Naive thymus-derived CD8-positive, alpha-beta T cell (primary cell): ENCODE measurements at regions not wholly inside any gene's neighbourhood (a gene's known extent, or its start where the extent isn't known, plus 50 kb on each side); places are given as distances from the start of the nearest gene placed in this dataset.
"Not testable (repeated sequence)": the region's sequence is repeated elsewhere in the genome, so short reads cannot be mapped to it uniquely, and the experiment has no call there.

Experiments used
- ATAC-seq, 2 donors: fragments of 150-1000 bp; cut with Tn5 transposase in 1 of 2; sonication (Bioruptor Pico), chemical (Tn5 transposase) in 1 of 2; 1 replicate in 1 of 2; 2 replicates in 1 of 2; pipeline ENCODE4 v1.10.0; 2021; ENCODE audit warnings: mild to moderate bottlenecking in 2 of 2, moderate library complexity in 2 of 2
- POLR2A ChIA-PET: fragments of 350-600 bp; sonication (Branson Sonifier 250); formaldehyde crosslinking; loops from one replicate; lab custom pipeline; 2021; ENCODE audit warnings: antibody characterized with exemption; lab: Charles Lee
- DNase-seq, 10 donors: peaks; one replicate each; pipeline versions ENCODE4 v3.0.0 to v3.0.0-alpha.2; 2020 to 2022
- H3K27ac Mint-ChIP-seq, 10 donors: one replicate each; pipeline ENCODE4 v1.8.0; 2020 to 2022; ENCODE audit warnings: mild to moderate bottlenecking in 10 of 10, mixed read lengths in 10 of 10, moderate library complexity in 4 of 10, inconsistent platforms in 1 of 10
- H3K27me3 Mint-ChIP-seq, 5 donors: one replicate each; pipeline ENCODE4 v1.8.0; 2021 to 2022; ENCODE audit warnings: mixed read lengths in 5 of 5
- H3K36me3 Mint-ChIP-seq, 3 donors: one replicate each; pipeline ENCODE4 v1.8.0; 2020 to 2022; ENCODE audit warnings: mixed read lengths in 3 of 3, mild to moderate bottlenecking in 2 of 3, inconsistent platforms in 1 of 3
- H3K4me1 Mint-ChIP-seq, 4 donors: one replicate each; pipeline ENCODE4 v1.8.0; 2021 to 2022; ENCODE audit warnings: mixed read lengths in 4 of 4
- H3K4me3 Mint-ChIP-seq, 10 donors: one replicate each; pipeline ENCODE4 v1.8.0; 2020 to 2022; ENCODE audit warnings: mild to moderate bottlenecking in 10 of 10, mixed read lengths in 10 of 10, moderate library complexity in 6 of 10, inconsistent platforms in 1 of 10
- H3K9me3 Mint-ChIP-seq, 9 donors: one replicate each; pipeline ENCODE4 v1.8.0; 2020 to 2022; ENCODE audit warnings: mixed read lengths in 9 of 9, mild to moderate bottlenecking in 3 of 9, inconsistent platforms in 1 of 9, moderate library complexity in 1 of 9

GRCh38 chr17:71636644-71637043 is 484.2 kb upstream of the SOX9 start:
- H3K4me1 Mint-ChIP-seq: no peaks in the 10 kb centered on the region
- POLR2A ChIA-PET: no interaction called here
- H3K27ac Mint-ChIP-seq: no peak overlapping the region
- DNase-seq (no peak), ATAC-seq (no peak)
- peaks cover 0 to 23% (median 7%) of the 10 kb centered on the region in 9 donors for H3K9me3 Mint-ChIP-seq
- H3K36me3 Mint-ChIP-seq: no peaks in the 10 kb centered on the region
- no peak overlapping the region for H3K4me3 Mint-ChIP-seq
- H3K27me3 Mint-ChIP-seq: peaks cover 0 to 6% (median 0%) of the 10 kb centered on the region in 5 donors

DNA sequence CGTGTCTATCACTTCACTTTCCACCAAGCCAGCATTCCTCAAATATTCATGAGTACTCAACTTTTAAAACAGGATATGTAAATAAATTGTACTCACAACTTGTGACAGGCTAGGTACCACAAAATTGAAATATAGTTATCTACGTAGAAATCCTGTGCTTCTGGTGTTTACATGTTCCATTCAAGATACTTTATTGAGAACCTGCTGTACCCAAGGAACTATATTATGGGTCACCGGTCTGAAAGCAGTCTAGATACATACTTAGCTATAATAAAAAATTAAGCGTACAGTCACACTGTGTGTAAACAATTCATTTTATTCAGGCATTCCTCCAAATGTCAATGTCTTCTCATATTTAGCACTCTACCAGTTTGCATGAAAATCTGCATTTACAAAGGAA is 482.2 kb upstream of the SOX9 start:
- no peaks in the 10 kb centered on the region for H3K36me3 Mint-ChIP-seq

GRCh38 chr17:71639865-71640264 is 481.0 kb upstream of the SOX9 start:
- no peaks in the 10 kb centered on the region for H3K4me1 Mint-ChIP-seq
- H3K27me3 Mint-ChIP-seq: peaks cover 0 to 6% (median 0%) of the 10 kb centered on the region in 5 donors
- H3K9me3 Mint-ChIP-seq: peaks cover 2 to 30% (median 14%) of the 10 kb centered on the region in 9 donors
- no peak for ATAC-seq
- POLR2A ChIA-PET: no interaction called here
- H3K27ac Mint-ChIP-seq: no peak overlapping the region
- no peak for DNase-seq
- no peak overlapping the region for H3K4me3 Mint-ChIP-seq
- H3K36me3 Mint-ChIP-seq: no peaks in the 10 kb centered on the region

More for the DNA sequence above, 482.2 kb upstream of the SOX9 start:
- DNase-seq (no peak), ATAC-seq (no peak)
- Mint-ChIP-seq H3K27ac (no peak overlapping the region), H3K4me3 (no peak overlapping the region), H3K9me3 (peaks cover 0 to 27% (median 9%) of the 10 kb centered on the region in 9 donors), H3K4me1 (no peaks in the 10 kb centered on the region), H3K27me3 (peaks cover 0 to 6% (median 0%) of the 10 kb centered on the region in 5 donors)
- POLR2A ChIA-PET: no interaction called here

DNA sequence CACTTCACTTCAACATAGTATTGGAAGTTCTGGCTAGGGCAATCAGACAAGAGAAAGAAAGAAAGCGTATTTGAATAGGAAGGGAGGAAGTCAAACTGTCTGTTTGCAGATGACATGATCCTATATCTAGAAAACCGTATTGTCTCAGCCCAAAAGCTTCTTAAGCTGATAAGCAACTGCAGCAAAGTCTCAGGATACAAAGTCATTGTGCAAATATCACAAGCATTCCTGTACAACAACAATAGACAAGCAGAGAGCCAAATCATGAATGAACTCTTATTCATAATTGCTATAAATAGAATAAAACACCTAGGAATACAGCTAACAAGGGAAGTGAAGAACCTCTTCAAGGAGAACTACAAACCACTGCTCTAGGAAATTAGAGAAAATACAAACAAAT is 473.9 kb upstream of the SOX9 start:
- H3K27me3 Mint-ChIP-seq, DNase-seq, H3K4me1 Mint-ChIP-seq, ATAC-seq, H3K27ac Mint-ChIP-seq, H3K36me3 Mint-ChIP-seq, POLR2A ChIA-PET, H3K4me3 Mint-ChIP-seq: not testable (repeated sequence)
- H3K9me3 Mint-ChIP-seq: peaks cover 13 to 53% (median 22%) of the 10 kb centered on the region in 9 donors

GRCh38 chr17:71648342-71648741 is 472.5 kb upstream of the SOX9 start:
- DNase-seq, POLR2A ChIA-PET, H3K27ac Mint-ChIP-seq, ATAC-seq, H3K4me3 Mint-ChIP-seq, H3K27me3 Mint-ChIP-seq, H3K36me3 Mint-ChIP-seq, H3K4me1 Mint-ChIP-seq: not testable (repeated sequence)
- peaks cover 13 to 60% (median 24%) of the 10 kb centered on the region in 9 donors for H3K9me3 Mint-ChIP-seq

- Mint-ChIP-seq H3K9me3 (peaks cover 11 to 50% (median 22%) of the 10 kb centered on the region in 9 donors), H3K36me3 (peaks cover 0 to 5% (median 0%) of the 10 kb centered on the region in 3 donors), H3K27me3 (no peaks in the 10 kb centered on the region), H3K4me1 (no peaks in the 10 kb centered on the region), H3K27ac (no peak overlapping the region), H3K4me3 (no peak overlapping the region)
- POLR2A ChIA-PET: no interaction called here
- DNase-seq (no peak), ATAC-seq (no peak)
These were observed 470.9 kb upstream of the SOX9 start for GRCh38 chr17:71649941-71650350.

DNA sequence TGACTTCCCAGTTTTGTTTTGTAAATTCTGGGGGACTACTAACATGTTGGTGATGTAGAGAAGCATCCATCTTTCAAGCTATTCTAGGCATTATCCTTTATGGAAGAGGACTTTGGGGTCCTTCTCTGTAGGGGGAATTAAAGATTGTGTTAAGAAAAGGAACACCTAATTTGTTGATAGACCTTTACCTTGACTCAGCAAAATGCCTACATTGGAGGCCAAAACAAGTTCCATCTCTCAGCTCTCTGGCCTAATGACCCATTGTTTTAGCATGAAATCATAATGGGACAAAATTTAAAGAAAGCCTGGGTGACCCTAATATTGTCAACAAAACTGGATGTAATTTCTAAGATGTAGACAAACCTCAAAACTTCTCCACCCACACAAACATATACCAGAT is 465.3 kb upstream of the SOX9 start:
- no peak overlapping the region for H3K4me3 Mint-ChIP-seq
- no peak for DNase-seq
- no peaks in the 10 kb centered on the region for H3K4me1 Mint-ChIP-seq
- H3K36me3 Mint-ChIP-seq: no peaks in the 10 kb centered on the region
- H3K27me3 Mint-ChIP-seq: no peaks in the 10 kb centered on the region
- ATAC-seq: no peak
- peaks cover 3 to 41% (median 15%) of the 10 kb centered on the region in 9 donors for H3K9me3 Mint-ChIP-seq
- H3K27ac Mint-ChIP-seq: no peak overlapping the region
- POLR2A ChIA-PET: no interaction called here

DNA sequence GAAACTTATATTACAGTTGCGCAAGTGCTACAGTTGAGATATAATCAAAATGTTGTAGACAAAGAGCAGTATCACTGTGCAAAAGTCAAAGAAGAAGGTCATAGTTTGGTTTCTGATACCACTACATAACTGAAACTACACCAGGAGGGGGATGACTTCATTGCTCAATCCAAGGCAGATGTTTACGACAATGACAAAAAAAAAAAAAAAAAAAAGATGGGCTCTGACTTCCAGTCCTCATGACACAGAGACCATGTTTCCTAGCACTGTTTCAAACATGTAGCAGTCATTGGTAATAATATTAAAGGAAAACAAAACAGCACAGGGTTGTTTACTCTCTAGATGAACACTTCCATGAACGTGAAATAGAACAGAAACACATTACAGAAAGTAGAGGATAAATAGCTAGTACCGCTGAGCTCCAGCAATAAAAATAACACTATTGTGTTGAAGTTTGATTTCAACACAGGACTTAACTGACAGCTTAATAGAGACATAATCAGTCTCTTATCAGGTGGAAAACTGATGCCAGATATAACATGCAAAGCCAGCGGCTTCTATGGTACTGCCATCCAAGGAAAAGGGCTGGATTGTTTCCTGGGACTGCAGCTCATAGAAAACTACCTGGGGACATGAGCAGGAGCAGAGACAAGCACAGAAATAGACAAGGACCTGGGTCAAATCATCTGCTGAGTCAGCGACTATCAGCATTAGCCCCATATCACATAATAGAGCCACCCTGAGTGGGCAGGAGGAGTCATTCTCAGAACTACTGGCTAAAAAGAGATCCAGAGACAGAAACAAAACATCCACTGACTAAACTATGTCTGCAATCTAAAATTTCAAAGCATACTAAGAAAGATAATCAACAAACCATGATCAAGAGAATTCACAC is 463.6 kb upstream of the SOX9 start:
- Mint-ChIP-seq H3K4me3 (no peak overlapping the region), H3K4me1 (no peaks in the 10 kb centered on the region), H3K36me3 (no peaks in the 10 kb centered on the region), H3K27me3 (no peaks in the 10 kb centered on the region), H3K27ac (peak overlapping the region in 1 of 10 donors; percentile 45), H3K9me3 (peaks cover 3 to 28% (median 9%) of the 10 kb centered on the region in 9 donors)
- ATAC-seq (no peak), DNase-seq (no peak)
- POLR2A ChIA-PET: no interaction called here

DNA sequence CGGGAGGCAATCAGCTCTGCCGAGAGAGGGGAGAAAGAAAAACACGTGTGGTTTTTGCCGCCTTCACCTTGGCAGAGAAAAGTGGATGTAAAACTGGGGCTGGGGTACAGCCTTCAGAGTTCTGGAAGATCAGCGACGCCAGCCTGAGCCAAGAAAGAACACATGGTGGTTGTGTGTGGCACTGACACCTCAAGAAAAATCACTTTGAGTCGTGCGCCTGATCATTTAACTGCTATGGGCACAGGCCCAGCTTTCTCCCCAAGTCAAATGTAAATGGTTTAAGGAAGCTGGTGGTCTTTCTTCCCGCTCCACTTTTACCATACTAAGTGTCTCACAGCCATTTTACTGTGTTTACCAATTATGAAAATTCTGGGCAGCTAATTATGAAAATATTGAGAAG is 461.8 kb upstream of the SOX9 start:
- Mint-ChIP-seq H3K27me3 (peaks cover 0 to 2% (median 0%) of the 10 kb centered on the region in 5 donors), H3K9me3 (peaks cover 0 to 34% (median 6%) of the 10 kb centered on the region in 9 donors), H3K27ac (no peak overlapping the region), H3K4me3 (no peak overlapping the region), H3K4me1 (no peaks in the 10 kb centered on the region), H3K36me3 (no peaks in the 10 kb centered on the region)
- POLR2A ChIA-PET: no interaction called here
- no peak for ATAC-seq
- DNase-seq: no peak

- Mint-ChIP-seq H3K27me3 (peaks cover 0 to 4% (median 0%) of the 10 kb centered on the region in 5 donors), H3K4me3 (no peak overlapping the region), H3K9me3 (peaks cover 0 to 22% (median 6%) of the 10 kb centered on the region in 9 donors), H3K4me1 (no peaks in the 10 kb centered on the region), H3K36me3 (no peaks in the 10 kb centered on the region), H3K27ac (no peak overlapping the region)
- ATAC-seq (no peak), DNase-seq (no peak)
- POLR2A ChIA-PET: no interaction called here
These were observed 456.0 kb upstream of the SOX9 start for GRCh38 chr17:71664861-71665260.

DNA sequence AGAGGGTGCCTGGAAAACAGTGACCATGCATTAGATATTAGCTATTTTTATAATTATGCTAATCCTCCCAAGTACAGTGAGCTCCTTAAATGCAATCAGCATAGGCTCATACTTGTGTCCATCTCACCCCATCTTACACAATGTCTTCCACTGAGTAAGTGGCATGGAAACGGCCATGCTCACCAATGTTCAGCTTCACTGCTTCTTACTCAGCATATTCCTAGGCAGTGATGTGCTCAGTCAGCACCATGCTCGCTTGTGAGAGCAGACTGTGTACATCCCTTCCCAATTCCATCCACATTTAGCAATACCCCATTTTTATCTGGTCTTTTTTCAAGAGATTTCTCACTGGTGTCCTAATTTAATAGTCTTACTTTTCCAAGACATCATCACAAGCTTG is 454.8 kb upstream of the SOX9 start:
- POLR2A ChIA-PET: no interaction called here
- no peak overlapping the region for H3K27ac Mint-ChIP-seq
- H3K36me3 Mint-ChIP-seq: no peaks in the 10 kb centered on the region
- no peaks in the 10 kb centered on the region for H3K4me1 Mint-ChIP-seq
- ATAC-seq (no peak), DNase-seq (no peak)
- H3K27me3 Mint-ChIP-seq: peaks cover 0 to 4% (median 0%) of the 10 kb centered on the region in 5 donors
- H3K9me3 Mint-ChIP-seq: peaks cover 0 to 28% (median 7%) of the 10 kb centered on the region in 9 donors
- no peak overlapping the region for H3K4me3 Mint-ChIP-seq

DNA sequence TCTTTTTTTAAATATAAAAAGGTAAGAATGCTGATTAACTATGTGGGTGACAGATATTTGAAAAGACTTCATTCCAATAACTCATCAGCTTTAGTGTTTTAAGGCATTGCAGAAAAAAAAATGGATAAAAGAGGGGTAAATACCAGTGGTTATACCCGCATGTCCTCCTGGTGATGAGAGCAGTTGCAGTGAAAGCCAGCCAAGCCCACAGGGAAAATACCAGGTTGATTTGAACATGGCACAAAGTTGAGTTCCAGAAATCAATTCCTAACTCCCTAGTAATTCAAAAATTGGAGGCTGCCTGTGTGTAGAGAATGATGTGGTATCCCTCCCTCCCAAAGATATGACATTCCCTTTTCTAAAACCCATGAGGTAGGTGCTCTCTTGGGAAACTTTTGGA is 453.2 kb upstream of the SOX9 start:
- H3K27ac Mint-ChIP-seq: no peak overlapping the region
- POLR2A ChIA-PET: no interaction called here
- no peaks in the 10 kb centered on the region for H3K4me1 Mint-ChIP-seq
- no peaks in the 10 kb centered on the region for H3K36me3 Mint-ChIP-seq
- H3K27me3 Mint-ChIP-seq: peaks cover 0 to 4% (median 0%) of the 10 kb centered on the region in 5 donors
- peaks cover 2 to 32% (median 6%) of the 10 kb centered on the region in 9 donors for H3K9me3 Mint-ChIP-seq
- H3K4me3 Mint-ChIP-seq: no peak overlapping the region
- no peak for ATAC-seq
- no peak for DNase-seq

- POLR2A ChIA-PET: no interaction called here
- DNase-seq (no peak), ATAC-seq (no peak)
- Mint-ChIP-seq H3K9me3 (peaks cover 2 to 28% (median 6%) of the 10 kb centered on the region in 9 donors), H3K27me3 (peaks cover 0 to 4% (median 0%) of the 10 kb centered on the region in 5 donors), H3K4me3 (no peak overlapping the region), H3K4me1 (no peaks in the 10 kb centered on the region), H3K36me3 (no peaks in the 10 kb centered on the region), H3K27ac (no peak overlapping the region)
These were observed 452.0 kb upstream of the SOX9 start for GRCh38 chr17:71668807-71669206.
